Smooth muscle cell (in vitro differentiated cells): ENCODE measurements at regions not wholly inside any gene's neighbourhood (a gene's known extent, or its start where the extent isn't known, plus 50 kb on each side); places are given as distances from the start of the nearest gene placed in this dataset.

ENCODE experiments used
- DNase-seq: peaks from one replicate; lab custom pipeline; 2025; ENCODE audit not compliant: unreplicated experiment; lab: John Stamatoyannopoulos, UW
- H2AFZ ChIP-seq: fragments of 200-600 bp; sonication (generic); 2 replicates; pipeline ENCODE4 v1.6.0; 2016; ENCODE audit warnings: antibody characterized with exemption, low read depth, mild to moderate bottlenecking
- H3F3A ChIP-seq: fragments of 200-600 bp; sonication (generic); 2 replicates; pipeline ENCODE4 v1.6.0; 2017; ENCODE audit warnings: antibody characterized with exemption, low read depth
- H3K27ac ChIP-seq: fragments of 200-600 bp; sonication (generic); 2 replicates; pipeline ENCODE4 v1.5.1; 2016; ENCODE audit warnings: low read depth, mild to moderate bottlenecking
- H3K27me3 ChIP-seq: fragments of 200-600 bp; sonication (generic); 2 replicates; pipeline ENCODE4 v1.6.1; 2016; ENCODE audit warnings: low read depth, mild to moderate bottlenecking
- H3K36me3 ChIP-seq: fragments of 200-600 bp; sonication (generic); 2 replicates; pipeline ENCODE4 v1.5.1; 2016; ENCODE audit warnings: low read depth
- H3K4me1 ChIP-seq: fragments of 200-600 bp; sonication (generic); 2 replicates; pipeline ENCODE4 v1.5.1; 2016; ENCODE audit warnings: low read depth
- H3K4me2 ChIP-seq: fragments of 200-600 bp; sonication (generic); 2 replicates; pipeline ENCODE4 v1.6.0; 2016; ENCODE audit warnings: mild to moderate bottlenecking
- H3K4me3 ChIP-seq: fragments of 200-600 bp; sonication (generic); 2 replicates; pipeline ENCODE4 v1.5.1; 2016; ENCODE audit warnings: mild to moderate bottlenecking
- H3K79me2 ChIP-seq: fragments of 200-600 bp; sonication (generic); 2 replicates; pipeline ENCODE4 v1.6.0; 2016; ENCODE audit warnings: low read depth, mild to moderate bottlenecking
- H3K9ac ChIP-seq: fragments of 200-600 bp; sonication (generic); 2 replicates; pipeline ENCODE4 v1.6.0; 2016; ENCODE audit warnings: low read depth
- H3K9me3 ChIP-seq: fragments of 200-600 bp; sonication (generic); replicated peaks from 2 replicates; pipeline ENCODE4 v1.5.1; 2016; ENCODE audit warnings: low read depth
- H4K20me1 ChIP-seq: fragments of 200-600 bp; sonication (generic); 2 replicates; pipeline ENCODE4 v1.6.0; 2016; ENCODE audit warnings: low read depth
- CTCF ChIP-seq: fragments of 200-600 bp; sonication (generic); IDR thresholded peaks from 2 replicates; pipeline ENCODE4 v1.5.1; 2017; ENCODE audit warnings: borderline replicate concordance, mild to moderate bottlenecking, antibody characterized with exemption; ENCODE audit not compliant: insufficient read depth, poor library complexity, severe bottlenecking
- WGBS: methylation state at CpG from one replicate; pipeline ENCODE4 v1.1.7; 2016; ENCODE audit warnings: low lambda C conversion rate; 5-methylcytosine and 5-hydroxymethylcytosine counted together

- Histone ChIP-seq H3K4me1 (no peaks in the 10 kb centered on the region), H3F3A (no peaks in the 10 kb centered on the region), H3K27me3 (peaks cover 23% of the 10 kb centered on the region), H3K4me3 (no peak overlapping the region), H2AFZ (no peak overlapping the region), H3K79me2 (no peaks in the 10 kb centered on the region), H3K4me2 (no peak overlapping the region), H3K9me3 (no peaks in the 10 kb centered on the region), H3K27ac (no peak overlapping the region), H3K36me3 (no peaks in the 10 kb centered on the region), H4K20me1 (no peaks in the 10 kb centered on the region), H3K9ac (no peak overlapping the region)
- TF ChIP-seq CTCF: no peak
- no peak for DNase-seq
- 88% methylated on average over 11 of the region's 11 CpGs for WGBS
Measured at GRCh38 chr9:126112135-126112720, 214.4 kb upstream of the MVB12B start.

GRCh38 chr9:126113176-126113575, 213.5 kb upstream of the MVB12B start:
- no peak overlapping the region for H3K27ac ChIP-seq
- no peak overlapping the region for H3K4me2 ChIP-seq
- DNase-seq: no peak
- no peak for TF ChIP-seq CTCF
- no peaks in the 10 kb centered on the region for H3K4me1 ChIP-seq
- no peaks in the 10 kb centered on the region for H3F3A ChIP-seq
- H3K4me3 ChIP-seq: no peak overlapping the region
- H3K36me3 ChIP-seq: no peaks in the 10 kb centered on the region
- no peaks in the 10 kb centered on the region for H3K9me3 ChIP-seq
- WGBS: 76% methylated on average over 2 of the region's 2 CpGs
- H2AFZ ChIP-seq: no peak overlapping the region
- no peak overlapping the region for H3K9ac ChIP-seq
- peaks cover 27% of the 10 kb centered on the region for H3K27me3 ChIP-seq
- H4K20me1 ChIP-seq: no peaks in the 10 kb centered on the region
- no peaks in the 10 kb centered on the region for H3K79me2 ChIP-seq

GRCh38 chr9:126113756-126114408, 212.7 kb upstream of the MVB12B start:
- no peaks in the 10 kb centered on the region for H3K9me3 ChIP-seq
- H4K20me1 ChIP-seq: no peaks in the 10 kb centered on the region
- H3K27me3 ChIP-seq: peaks cover 24% of the 10 kb centered on the region
- no peak overlapping the region for H3K9ac ChIP-seq
- no peak for DNase-seq
- H3K27ac ChIP-seq: no peak overlapping the region
- no peak overlapping the region for H3K4me3 ChIP-seq
- 84% methylated on average over 15 of the region's 17 CpGs for WGBS
- H3K36me3 ChIP-seq: no peaks in the 10 kb centered on the region
- H3K4me2 ChIP-seq: no peak overlapping the region
- no peaks in the 10 kb centered on the region for H3K79me2 ChIP-seq
- TF ChIP-seq CTCF: no peak
- H3F3A ChIP-seq: no peaks in the 10 kb centered on the region
- no peak overlapping the region for H2AFZ ChIP-seq
- no peaks in the 10 kb centered on the region for H3K4me1 ChIP-seq

- no peaks in the 10 kb centered on the region for H4K20me1 ChIP-seq
- DNase-seq: no peak
- no peaks in the 10 kb centered on the region for H3K79me2 ChIP-seq
- H3K9ac ChIP-seq: no peak overlapping the region
- H2AFZ ChIP-seq: no peak overlapping the region
- no peaks in the 10 kb centered on the region for H3F3A ChIP-seq
- 86% methylated on average over 9 of the region's 10 CpGs for WGBS
- TF ChIP-seq CTCF: no peak
- H3K36me3 ChIP-seq: no peaks in the 10 kb centered on the region
- no peak overlapping the region for H3K4me2 ChIP-seq
- no peaks in the 10 kb centered on the region for H3K9me3 ChIP-seq
- H3K4me1 ChIP-seq: no peaks in the 10 kb centered on the region
- no peak overlapping the region for H3K27ac ChIP-seq
- H3K27me3 ChIP-seq: peaks cover 28% of the 10 kb centered on the region
- no peak overlapping the region for H3K4me3 ChIP-seq
Measured at GRCh38 chr9:126114409-126114760, 212.2 kb upstream of the MVB12B start.
